Activated CD8-positive, alpha-beta T cell treated with anti-CD3 and anti-CD28 coated beads for 36 hours (primary cell): ENCODE measurements at regions not wholly inside any gene's neighbourhood (a gene's known extent, or its start where the extent isn't known, plus 50 kb on each side); places are given as distances from the start of the nearest gene placed in this dataset.
"Not testable (repeated sequence)": the region's sequence is repeated elsewhere in the genome, so short reads cannot be mapped to it uniquely, and the experiment has no call there.

ENCODE experiments used
- ATAC-seq: fragments of 200-7000 bp; cut with Tn5 transposase; one replicate; pipeline ENCODE4 v1.10.0; 2021; ENCODE audit warnings: mild to moderate bottlenecking, moderate library complexity
- CTCF ChIA-PET: fragments of 350-600 bp; sonication (Branson Sonifier 250); formaldehyde crosslinking; loops from one replicate; lab custom pipeline; 2021; ENCODE audit warnings: antibody characterized with exemption; lab: Charles Lee
- POLR2A ChIA-PET: fragments of 350-600 bp; sonication (Branson Sonifier 250); formaldehyde crosslinking; loops from one replicate; lab custom pipeline; 2021; ENCODE audit warnings: antibody characterized with exemption; lab: Charles Lee
- DNase-seq: peaks from one replicate; pipeline ENCODE4 v3.0.0-alpha.2; 2020
- H3K27ac Mint-ChIP-seq: one replicate; pipeline ENCODE4 v1.8.0; 2021; ENCODE audit warnings: mild to moderate bottlenecking, mixed read lengths
- H3K27me3 Mint-ChIP-seq: one replicate; pipeline ENCODE4 v1.8.0; 2021; ENCODE audit warnings: mixed read lengths
- H3K36me3 Mint-ChIP-seq: one replicate; pipeline ENCODE4 v1.8.0; 2021; ENCODE audit warnings: low read depth, mixed read lengths
- H3K4me1 Mint-ChIP-seq: one replicate; pipeline ENCODE4 v1.8.0; 2021; ENCODE audit warnings: low read depth, mixed read lengths
- H3K4me3 Mint-ChIP-seq: one replicate; pipeline ENCODE4 v1.8.0; 2021; ENCODE audit warnings: mild to moderate bottlenecking, moderate library complexity, mixed read lengths
- H3K9me3 Mint-ChIP-seq: one replicate; pipeline ENCODE4 v1.8.0; 2021; ENCODE audit warnings: mixed read lengths
- intact Hi-C: fragments of 100-400 bp; cut with micrococcal nuclease; formaldehyde crosslinking; loops from one replicate; pipeline ENCODE4 v1.10.0; 2022
- TF ChIP-seq, protein P1 (sequence below): fragments of 200-600 bp; IDR thresholded peaks from one replicate; pipeline ENCODE4 v1.8.0; 2022; ENCODE audit warnings: antibody characterized with exemption, mild to moderate bottlenecking

DNA sequence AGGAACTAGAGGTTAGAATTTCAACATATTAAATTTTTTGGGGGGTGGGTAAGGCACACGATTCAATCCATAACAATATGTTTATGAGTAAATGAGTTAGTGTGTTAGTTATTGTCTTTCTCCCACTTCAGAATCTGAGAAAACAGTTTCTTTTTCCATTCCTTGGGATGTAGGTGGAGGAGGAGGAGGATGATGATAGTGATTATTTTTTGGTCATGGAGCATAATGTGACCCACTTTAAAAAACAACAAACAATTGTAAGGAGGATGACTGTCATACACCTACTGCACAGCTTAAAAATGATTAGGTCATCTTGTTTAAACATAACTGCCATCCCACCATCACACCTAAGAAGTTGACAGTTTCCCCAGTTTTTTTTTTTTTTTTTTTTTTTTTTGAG is 148.7 kb downstream of the CDRT15L2 start:
- ChIA-PET POLR2A (no interaction called here), CTCF (no interaction called here)
- Mint-ChIP-seq H3K36me3 (no peaks in the 10 kb centered on the region), H3K4me1 (no peaks in the 10 kb centered on the region), H3K4me3 (no peak overlapping the region), H3K27me3 (peaks cover 2% of the 10 kb centered on the region), H3K9me3 (no peaks in the 10 kb centered on the region), H3K27ac (no peak overlapping the region)
- intact Hi-C loops: no loop called here
- ATAC-seq: no peak
- DNase-seq: no peak
- TF ChIP-seq, protein P1, sequence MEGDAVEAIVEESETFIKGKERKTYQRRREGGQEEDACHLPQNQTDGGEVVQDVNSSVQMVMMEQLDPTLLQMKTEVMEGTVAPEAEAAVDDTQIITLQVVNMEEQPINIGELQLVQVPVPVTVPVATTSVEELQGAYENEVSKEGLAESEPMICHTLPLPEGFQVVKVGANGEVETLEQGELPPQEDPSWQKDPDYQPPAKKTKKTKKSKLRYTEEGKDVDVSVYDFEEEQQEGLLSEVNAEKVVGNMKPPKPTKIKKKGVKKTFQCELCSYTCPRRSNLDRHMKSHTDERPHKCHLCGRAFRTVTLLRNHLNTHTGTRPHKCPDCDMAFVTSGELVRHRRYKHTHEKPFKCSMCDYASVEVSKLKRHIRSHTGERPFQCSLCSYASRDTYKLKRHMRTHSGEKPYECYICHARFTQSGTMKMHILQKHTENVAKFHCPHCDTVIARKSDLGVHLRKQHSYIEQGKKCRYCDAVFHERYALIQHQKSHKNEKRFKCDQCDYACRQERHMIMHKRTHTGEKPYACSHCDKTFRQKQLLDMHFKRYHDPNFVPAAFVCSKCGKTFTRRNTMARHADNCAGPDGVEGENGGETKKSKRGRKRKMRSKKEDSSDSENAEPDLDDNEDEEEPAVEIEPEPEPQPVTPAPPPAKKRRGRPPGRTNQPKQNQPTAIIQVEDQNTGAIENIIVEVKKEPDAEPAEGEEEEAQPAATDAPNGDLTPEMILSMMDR: no peak

DNA sequence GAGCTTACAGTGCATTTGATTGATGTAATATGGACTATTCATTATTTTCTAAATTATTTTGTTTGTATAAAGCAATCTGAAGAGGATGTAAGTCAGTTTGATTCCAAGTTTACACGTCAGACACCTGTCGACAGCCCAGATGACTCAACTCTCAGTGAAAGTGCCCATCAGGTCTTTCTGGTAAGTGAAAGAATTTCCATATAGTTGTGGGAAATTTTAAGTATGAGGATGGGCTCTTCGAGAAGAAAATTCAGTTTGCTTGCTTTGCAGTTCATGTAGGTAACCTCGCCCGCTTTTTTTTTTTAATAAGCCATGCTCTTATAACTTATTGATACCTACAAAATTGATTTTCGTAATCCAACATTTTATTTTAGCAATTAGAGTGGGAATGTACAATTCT is 151.6 kb downstream of the CDRT15L2 start:
- CTCF ChIA-PET, H3K4me3 Mint-ChIP-seq, H3K27me3 Mint-ChIP-seq, POLR2A ChIA-PET, H3K36me3 Mint-ChIP-seq, H3K27ac Mint-ChIP-seq, H3K4me1 Mint-ChIP-seq, intact Hi-C loops, DNase-seq, ATAC-seq, H3K9me3 Mint-ChIP-seq: not testable (repeated sequence)

DNA sequence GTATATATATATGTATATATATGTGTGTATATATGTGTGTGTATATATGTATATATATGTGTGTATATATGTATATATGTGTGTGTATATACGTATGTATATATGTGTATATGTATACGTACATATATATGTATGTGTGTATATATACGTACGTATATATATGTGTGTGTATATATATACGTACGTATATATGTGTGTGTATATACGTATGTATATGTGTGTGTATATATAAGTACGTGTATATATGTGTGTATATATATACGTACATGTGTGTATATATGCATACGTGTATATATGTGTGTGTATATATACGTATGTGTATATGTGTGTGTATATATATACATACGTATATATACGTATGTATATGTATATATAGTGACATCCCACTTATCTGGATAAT is 154.4 kb downstream of the CDRT15L2 start:
- CTCF ChIA-PET: no interaction called here
- no peaks in the 10 kb centered on the region for H3K4me1 Mint-ChIP-seq
- no peaks in the 10 kb centered on the region for H3K9me3 Mint-ChIP-seq
- H3K27ac Mint-ChIP-seq: no peak overlapping the region
- DNase-seq (no peak), ATAC-seq (no peak)
- TF ChIP-seq, protein P1: no peak
- POLR2A ChIA-PET: no interaction called here
- H3K4me3 Mint-ChIP-seq: no peak overlapping the region
- peaks cover 1% of the 10 kb centered on the region for H3K27me3 Mint-ChIP-seq
- H3K36me3 Mint-ChIP-seq: no peaks in the 10 kb centered on the region
- intact Hi-C loops: no loop called here

DNA sequence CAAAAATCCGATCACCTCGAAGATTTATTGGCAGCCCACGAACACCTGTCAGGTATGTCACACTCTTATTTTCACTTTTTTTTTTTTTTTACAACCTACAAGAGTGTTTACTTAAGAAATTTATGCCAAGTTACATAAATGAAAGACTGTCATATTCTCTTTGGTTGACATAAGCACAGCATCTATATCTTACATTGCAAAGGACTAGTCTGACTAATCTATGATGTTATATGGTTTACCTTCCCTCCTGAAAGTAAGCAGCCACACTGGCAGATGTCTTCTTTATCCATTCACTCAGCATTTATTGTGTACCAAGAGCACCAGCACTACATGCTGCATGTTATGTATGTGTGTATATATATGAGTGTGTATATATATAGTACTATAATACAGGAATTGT is 156.3 kb downstream of the CDRT15L2 start:
- Mint-ChIP-seq H3K36me3 (no peaks in the 10 kb centered on the region), H3K4me1 (no peaks in the 10 kb centered on the region), H3K4me3 (no peak overlapping the region), H3K27me3 (peaks cover 4% of the 10 kb centered on the region), H3K9me3 (no peaks in the 10 kb centered on the region), H3K27ac (no peak overlapping the region)
- intact Hi-C loops: no loop called here
- ChIA-PET POLR2A (no interaction called here), CTCF (no interaction called here)
- ATAC-seq (no peak), DNase-seq (no peak)
- TF ChIP-seq, protein P1: no peak

DNA sequence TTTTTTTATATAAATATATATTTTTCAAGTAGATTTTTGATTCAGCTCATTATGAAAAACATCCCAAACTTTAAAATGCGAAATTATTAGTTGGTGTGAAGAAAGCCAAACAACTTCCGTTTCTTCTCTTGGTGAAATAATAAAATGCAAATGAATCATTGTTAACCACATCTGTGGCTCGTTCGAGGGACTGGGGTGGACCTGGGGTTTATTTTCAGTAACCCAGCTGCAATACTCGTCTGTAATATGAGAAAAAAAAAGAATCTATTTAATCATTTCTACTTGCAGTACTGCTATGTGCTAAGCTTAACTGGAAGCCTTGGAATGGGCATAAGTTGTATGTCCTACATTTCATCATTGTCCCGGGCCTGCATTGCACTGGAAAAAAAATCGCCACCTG is 158.1 kb downstream of the CDRT15L2 start:
- H3K27ac Mint-ChIP-seq, H3K27me3 Mint-ChIP-seq, H3K4me1 Mint-ChIP-seq, intact Hi-C loops, DNase-seq, CTCF ChIA-PET, ATAC-seq, H3K9me3 Mint-ChIP-seq, H3K4me3 Mint-ChIP-seq, H3K36me3 Mint-ChIP-seq, POLR2A ChIA-PET: not testable (repeated sequence)

DNA sequence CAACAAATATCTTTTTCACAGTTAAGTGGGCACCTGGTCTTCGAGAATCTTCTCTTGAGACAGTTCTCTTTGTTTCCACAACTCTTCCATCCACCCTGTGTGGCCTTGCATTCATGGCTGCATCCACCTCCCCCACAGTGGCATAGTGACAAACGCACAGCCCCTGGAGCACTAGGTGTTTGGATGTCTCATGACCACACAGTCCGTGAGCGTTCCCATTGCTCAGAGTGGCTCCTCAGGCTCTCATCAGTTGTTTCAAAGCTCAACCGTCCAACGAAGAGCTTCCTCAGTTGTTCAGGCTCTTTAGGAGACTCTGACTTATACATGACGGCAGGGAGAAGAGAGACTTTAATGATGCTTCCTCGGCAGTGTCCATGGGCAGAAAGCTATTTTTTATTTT is 191.6 kb downstream of the CDRT15L2 start:
- DNase-seq (no peak), ATAC-seq (no peak)
- Mint-ChIP-seq H3K27me3 (peaks cover 2% of the 10 kb centered on the region), H3K36me3 (no peaks in the 10 kb centered on the region), H3K9me3 (no peaks in the 10 kb centered on the region), H3K27ac (no peak overlapping the region), H3K4me1 (no peaks in the 10 kb centered on the region), H3K4me3 (no peak overlapping the region)
- intact Hi-C loops: no loop called here
- POLR2A ChIA-PET: no interaction called here
- TF ChIP-seq, protein P1: no peak
- CTCF ChIA-PET: no interaction called here
